Keratinocyte (primary cell): ENCODE measurements at regions not wholly inside any gene's neighbourhood (a gene's known extent, or its start where the extent isn't known, plus 50 kb on each side); places are given as distances from the start of the nearest gene placed in this dataset.

ENCODE experiments used
- DNase-seq: peaks from one replicate; pipeline ENCODE4 v3.0.0-alpha.2; 2011; ENCODE audit warnings: low read depth, missing footprints, low spot score
- FAIRE-seq: peaks from 2 replicates; lab custom pipeline; 2011; peaks lifted over from hg19 to GRCh38; lab: Jason Lieb, UNC
- H2AFZ ChIP-seq: 2 replicates; pipeline ENCODE4 v1.6.0; 2012; ENCODE audit warnings: low read length, control low read depth, inconsistent platforms; ENCODE audit not compliant: control insufficient read depth
- H3K27ac ChIP-seq: 2 replicates; pipeline ENCODE4 v1.5.1; 2011; ENCODE audit warnings: low read length; ENCODE audit not compliant: control insufficient read depth, insufficient read depth
- H3K27me3 ChIP-seq: 3 replicates; pipeline ENCODE4 v1.6.0; 2011; ENCODE audit warnings: low read length; ENCODE audit not compliant: control insufficient read depth, insufficient read depth; ENCODE audit errors: extremely low read depth
- H3K36me3 ChIP-seq, 2 experiments: 2 replicates in 1 of 2; 3 replicates in 1 of 2; pipeline ENCODE4 v1.5.1; 2011; ENCODE audit warnings: low read length in 2 of 2, mild to moderate bottlenecking in 1 of 2; ENCODE audit not compliant: control insufficient read depth in 2 of 2, insufficient read depth in 2 of 2; ENCODE audit errors: extremely low read depth in 1 of 2
- H3K4me1 ChIP-seq: 3 replicates; pipeline ENCODE4 v1.5.1; 2011; ENCODE audit warnings: low read length; ENCODE audit not compliant: control insufficient read depth, insufficient read depth; ENCODE audit errors: extremely low read depth
- H3K4me2 ChIP-seq: 3 replicates; pipeline ENCODE4 v1.6.0; 2011; ENCODE audit warnings: low read depth, low read length; ENCODE audit not compliant: control insufficient read depth, insufficient read depth; ENCODE audit errors: extremely low read depth
- H3K4me3 ChIP-seq, 3 experiments: fragments of 200-600 bp in 1 of 3; sonication (generic) in 1 of 3; 2 replicates in 2 of 3; 3 replicates in 1 of 3; pipeline ENCODE4 v1.5.1; 2011 to 2016; ENCODE audit warnings: low read length in 3 of 3, mild to moderate bottlenecking in 3 of 3, control low read depth in 2 of 3, inconsistent platforms in 1 of 3, low read depth in 1 of 3, mixed read lengths in 1 of 3, mixed run types in 1 of 3, moderate library complexity in 1 of 3; ENCODE audit not compliant: control insufficient read depth in 2 of 3, insufficient read depth in 2 of 3; ENCODE audit errors: extremely low read depth in 1 of 3
- H3K79me2 ChIP-seq: 2 replicates; pipeline ENCODE4 v1.6.0; 2012; ENCODE audit warnings: low read length; ENCODE audit not compliant: control insufficient read depth, insufficient read depth
- H3K9ac ChIP-seq: 3 replicates; pipeline ENCODE4 v1.6.0; 2011; ENCODE audit warnings: low read length; ENCODE audit not compliant: control insufficient read depth, insufficient read depth; ENCODE audit errors: extremely low read depth
- H3K9me1 ChIP-seq: 3 replicates; pipeline ENCODE4 v1.6.0; 2011; ENCODE audit warnings: low read length; ENCODE audit not compliant: control insufficient read depth, insufficient read depth; ENCODE audit errors: extremely low read depth
- H3K9me3 ChIP-seq: 2 replicates; pipeline ENCODE4 v1.5.1; 2012; ENCODE audit warnings: low read depth, low read length; ENCODE audit not compliant: control insufficient read depth
- H4K20me1 ChIP-seq: 3 replicates; pipeline ENCODE4 v1.6.0; 2011; ENCODE audit warnings: low read length; ENCODE audit not compliant: control insufficient read depth, insufficient read depth; ENCODE audit errors: extremely low read depth
- EZH2 ChIP-seq: IDR thresholded peaks from one replicate; pipeline ENCODE4 v1.6.1; 2012; ENCODE audit warnings: inconsistent platforms, mild to moderate bottlenecking, low read length, moderate library complexity
- dilution Hi-C: fragments of 300-500 bp; cut with MboI; formaldehyde crosslinking; loops from one replicate; pipeline ENCODE4 v1.7.0; 2020; ENCODE audit warnings: low sequenced_read_pairs; ENCODE audit not compliant: extremely low pct_ligation_motif_present
- TF ChIP-seq, protein P1 (sequence below), 3 experiments: IDR thresholded peaks in 1 of 3; conservative IDR thresholded peaks in 1 of 3; optimal IDR thresholded peaks in 1 of 3; 2 replicates in 2 of 3; 3 replicates in 1 of 3; pipeline versions ENCODE3 to v1.5.1; 2011; ENCODE audit warnings: low read length in 3 of 3, mild to moderate bottlenecking in 3 of 3, moderate library complexity in 2 of 3, control low read depth in 1 of 3, inconsistent platforms in 1 of 3; ENCODE audit not compliant: insufficient read depth in 2 of 3; ENCODE audit errors: extremely low read depth in 1 of 3

- no peak for TF ChIP-seq EZH2
- TF ChIP-seq, protein P1, sequence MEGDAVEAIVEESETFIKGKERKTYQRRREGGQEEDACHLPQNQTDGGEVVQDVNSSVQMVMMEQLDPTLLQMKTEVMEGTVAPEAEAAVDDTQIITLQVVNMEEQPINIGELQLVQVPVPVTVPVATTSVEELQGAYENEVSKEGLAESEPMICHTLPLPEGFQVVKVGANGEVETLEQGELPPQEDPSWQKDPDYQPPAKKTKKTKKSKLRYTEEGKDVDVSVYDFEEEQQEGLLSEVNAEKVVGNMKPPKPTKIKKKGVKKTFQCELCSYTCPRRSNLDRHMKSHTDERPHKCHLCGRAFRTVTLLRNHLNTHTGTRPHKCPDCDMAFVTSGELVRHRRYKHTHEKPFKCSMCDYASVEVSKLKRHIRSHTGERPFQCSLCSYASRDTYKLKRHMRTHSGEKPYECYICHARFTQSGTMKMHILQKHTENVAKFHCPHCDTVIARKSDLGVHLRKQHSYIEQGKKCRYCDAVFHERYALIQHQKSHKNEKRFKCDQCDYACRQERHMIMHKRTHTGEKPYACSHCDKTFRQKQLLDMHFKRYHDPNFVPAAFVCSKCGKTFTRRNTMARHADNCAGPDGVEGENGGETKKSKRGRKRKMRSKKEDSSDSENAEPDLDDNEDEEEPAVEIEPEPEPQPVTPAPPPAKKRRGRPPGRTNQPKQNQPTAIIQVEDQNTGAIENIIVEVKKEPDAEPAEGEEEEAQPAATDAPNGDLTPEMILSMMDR (optimal IDR thresholded peaks at IDR 0.05 in 1 of 3, IDR thresholded peaks at IDR 0.05 in 1 of 3, conservative IDR thresholded peaks at IDR 0.05 in 1 of 3; ENCODE audit: extremely low read depth in 1 of 3, insufficient read depth in 2 of 3, low read length in 3 of 3), result no peak
- no peak overlapping the region for H3K4me3 ChIP-seq
- H3K79me2 ChIP-seq, result no peaks in the 10 kb centered on the region
- no peaks in the 10 kb centered on the region for H3K9me1 ChIP-seq
- H3K36me3 ChIP-seq, result no peaks in the 10 kb centered on the region
- H3K4me2 ChIP-seq, result no peak overlapping the region
- FAIRE-seq, result no peak
- no peaks in the 10 kb centered on the region for H4K20me1 ChIP-seq
- no peak for DNase-seq
- H3K27ac ChIP-seq, result no peak overlapping the region
- H2AFZ ChIP-seq, result no peak overlapping the region
- H3K27me3 ChIP-seq, result no peaks in the 10 kb centered on the region
- no peaks in the 10 kb centered on the region for H3K4me1 ChIP-seq
- no peak overlapping the region for H3K9ac ChIP-seq
- dilution Hi-C loops, result no loop called here
- H3K9me3 ChIP-seq, result no peaks in the 10 kb centered on the region
Observed at GRCh38 chr13:90883592-90883991, 463.9 kb upstream of the MIR17HG start.

- H3K27me3 ChIP-seq, result no peaks in the 10 kb centered on the region
- FAIRE-seq (no peak), DNase-seq (no peak)
- H3K9me3 ChIP-seq, result no peaks in the 10 kb centered on the region
- no peak overlapping the region for H3K27ac ChIP-seq
- H3K36me3 ChIP-seq, result no peaks in the 10 kb centered on the region
- H3K9ac ChIP-seq, result no peak overlapping the region
- H3K4me3 ChIP-seq, result no peak overlapping the region
- H3K9me1 ChIP-seq, result no peaks in the 10 kb centered on the region
- H2AFZ ChIP-seq, result no peak overlapping the region
- H3K4me1 ChIP-seq, result no peaks in the 10 kb centered on the region
- dilution Hi-C loops, result no loop called here
- H3K79me2 ChIP-seq, result no peaks in the 10 kb centered on the region
- H3K4me2 ChIP-seq, result no peak overlapping the region
- TF ChIP-seq, protein P1 (optimal IDR thresholded peaks at IDR 0.05 in 1 of 3, IDR thresholded peaks at IDR 0.05 in 1 of 3, conservative IDR thresholded peaks at IDR 0.05 in 1 of 3; ENCODE audit: extremely low read depth in 1 of 3, insufficient read depth in 2 of 3, low read length in 3 of 3), result no peak
- no peak for TF ChIP-seq EZH2
- H4K20me1 ChIP-seq, result no peaks in the 10 kb centered on the region
Observed at GRCh38 chr13:90884066-90884465, 463.4 kb upstream of the MIR17HG start.
